H1 (cell line): ENCODE measurements at regions not wholly inside any gene's neighbourhood (a gene's known extent, or its start where the extent isn't known, plus 50 kb on each side); places are given as distances from the start of the nearest gene placed in this dataset.

ENCODE experiments used
- CTCF ChIA-PET: fragments of 300-600 bp; sonication (Branson Sonifier 250); formaldehyde crosslinking; loops from one replicate; lab custom pipeline; 2021; ENCODE audit not compliant: partially characterized antibody; lab: Charles Lee
- POLR2A ChIA-PET: fragments of 300-600 bp; sonication (Branson Sonifier 250); formaldehyde crosslinking; loops from one replicate; lab custom pipeline; 2021; ENCODE audit warnings: inconsistent platforms; ENCODE audit not compliant: partially characterized antibody; lab: Charles Lee
- DNase-seq, 2 experiments: peaks; one replicate each; pipeline versions ENCODE4 v3.0.0 to v3.0.0-alpha.2; 2010 to 2022; ENCODE audit warnings: low spot score in 2 of 2, low read depth in 1 of 2, mixed read lengths in 1 of 2
- FAIRE-seq: peaks from 2 replicates; lab custom pipeline; 2011; peaks lifted over from hg19 to GRCh38; lab: Jason Lieb, UNC
- H2AFZ ChIP-seq: 2 replicates; pipeline ENCODE4 v1.8.1; 2012; ENCODE audit warnings: low read length, inconsistent platforms
- H2AK5ac ChIP-seq: 2 replicates; pipeline ENCODE4 v1.6.1; 2013; ENCODE audit warnings: low read depth, low read length
- H2BK120ac ChIP-seq: replicated peaks from 2 replicates; pipeline ENCODE3; 2013; ENCODE audit warnings: low read depth, low read length, inconsistent platforms
- H2BK12ac ChIP-seq: 2 replicates; pipeline ENCODE4 v1.6.1; 2013; ENCODE audit warnings: low read depth, low read length
- H2BK15ac ChIP-seq: 2 replicates; pipeline ENCODE4 v1.6.1; 2013; ENCODE audit warnings: low read length
- H2BK20ac ChIP-seq: 2 replicates; pipeline ENCODE4 v1.6.1; 2013; ENCODE audit warnings: low read length
- H2BK5ac ChIP-seq: 2 replicates; pipeline ENCODE4 v1.6.1; 2013; ENCODE audit warnings: low read depth, low read length
- H3K14ac ChIP-seq: 2 replicates; pipeline ENCODE4 v1.6.1; 2013; ENCODE audit warnings: inconsistent platforms; ENCODE audit not compliant: insufficient read length
- H3K18ac ChIP-seq: 2 replicates; pipeline ENCODE4 v1.6.1; 2013; ENCODE audit warnings: low read length; ENCODE audit errors: extremely low read depth
- H3K23ac ChIP-seq: 2 replicates; pipeline ENCODE4 v1.6.1; 2013; ENCODE audit warnings: inconsistent platforms; ENCODE audit not compliant: insufficient read length
- H3K23me2 ChIP-seq: 2 replicates; pipeline ENCODE4 v1.6.1; 2013; ENCODE audit warnings: low read depth, low read length
- H3K27ac ChIP-seq: 2 replicates; pipeline ENCODE4 v1.6.1; 2011; ENCODE audit warnings: low read depth, low read length, inconsistent platforms
- H3K27me3 ChIP-seq, 4 experiments: replicated peaks in 1 of 4; 1 replicate in 1 of 4; 2 replicates in 3 of 4; pipeline versions ENCODE4 v1.6.1 to v1.8.1; 2011 to 2013; ENCODE audit warnings: low read length in 3 of 4, mild to moderate bottlenecking in 3 of 4, inconsistent platforms in 2 of 4, mixed read lengths in 2 of 4, moderate library complexity in 1 of 4; ENCODE audit not compliant: control insufficient read depth in 3 of 4, insufficient read depth in 3 of 4; ENCODE audit errors: extremely low read depth in 1 of 4
- H3K36me3 ChIP-seq, 4 experiments: 2 replicates each; pipeline versions ENCODE4 v1.6.1 to v1.8.1; 2011 to 2013; ENCODE audit warnings: mild to moderate bottlenecking in 4 of 4, low read length in 3 of 4, moderate library complexity in 2 of 4, control low read depth in 1 of 4, inconsistent platforms in 1 of 4; ENCODE audit not compliant: insufficient read depth in 4 of 4, control insufficient read depth in 2 of 4
- H3K4ac ChIP-seq: replicated peaks from 2 replicates; pipeline ENCODE3; 2013; ENCODE audit warnings: low read length, low read depth, mixed read lengths, inconsistent platforms; ENCODE audit not compliant: insufficient read length
- H3K4me1 ChIP-seq, 4 experiments: replicated peaks in 1 of 4; 1 replicate in 1 of 4; 2 replicates in 3 of 4; pipeline versions ENCODE4 v1.6.1 to v1.8.1; 2011 to 2013; ENCODE audit warnings: low read length in 3 of 4, inconsistent platforms in 2 of 4, mixed read lengths in 1 of 4; ENCODE audit not compliant: insufficient read depth in 4 of 4, control insufficient read depth in 3 of 4
- H3K4me2 ChIP-seq, 2 experiments: 2 replicates each; pipeline versions ENCODE4 v1.6.1 to v1.8.1; 2011 to 2013; ENCODE audit warnings: low read depth in 2 of 2, low read length in 2 of 2, control low read depth in 1 of 2, inconsistent platforms in 1 of 2, mild to moderate bottlenecking in 1 of 2; ENCODE audit not compliant: insufficient read depth in 1 of 2
- H3K4me3 ChIP-seq, 4 experiments: fragments of 200-600, 300-600 bp in 1 of 4; sonication (generic), shearing (Covaris generic), sonication (Bioruptor Twin) in 1 of 4; 2 replicates each; pipeline versions ENCODE4 v1.5.1 to v1.8.1; 2011 to 2016; ENCODE audit warnings: low read length in 4 of 4, low read depth in 3 of 4, control low read depth in 2 of 4, inconsistent platforms in 2 of 4, mild to moderate bottlenecking in 2 of 4, mixed read lengths in 1 of 4, moderate library complexity in 1 of 4; ENCODE audit not compliant: insufficient read depth in 2 of 4; ENCODE audit errors: extremely low read depth in 1 of 4
- H3K56ac ChIP-seq: replicated peaks from 2 replicates; pipeline ENCODE3; 2013; ENCODE audit warnings: low read depth, mild to moderate bottlenecking, mixed read lengths, low read length, inconsistent platforms; ENCODE audit not compliant: insufficient read length
- H3K79me1 ChIP-seq: 2 replicates; pipeline ENCODE4 v1.6.1; 2013; ENCODE audit warnings: low read depth, low read length, control low read depth
- H3K79me2 ChIP-seq, 2 experiments: 2 replicates each; pipeline versions ENCODE4 v1.6.1 to v1.8.1; 2012 to 2013; ENCODE audit warnings: low read length in 2 of 2, mild to moderate bottlenecking in 2 of 2, inconsistent platforms in 1 of 2; ENCODE audit not compliant: insufficient read depth in 2 of 2, control insufficient read depth in 1 of 2
- H3K9ac ChIP-seq, 4 experiments: replicated peaks in 1 of 4; 1 replicate in 1 of 4; 2 replicates in 3 of 4; pipeline versions ENCODE4 v1.6.1 to v1.8.1; 2011 to 2013; ENCODE audit warnings: low read depth in 3 of 4, low read length in 3 of 4, control low read depth in 2 of 4, mild to moderate bottlenecking in 2 of 4, moderate library complexity in 2 of 4, inconsistent platforms in 1 of 4; ENCODE audit errors: extremely low read depth in 1 of 4
- H3K9me3 ChIP-seq, 2 experiments: 2 replicates each; pipeline versions ENCODE4 v1.6.1 to v1.8.1; 2012 to 2013; ENCODE audit warnings: mild to moderate bottlenecking in 2 of 2, moderate library complexity in 2 of 2, control low read depth in 1 of 2, inconsistent platforms in 1 of 2, low read depth in 1 of 2, low read length in 1 of 2, mixed read lengths in 1 of 2; ENCODE audit not compliant: insufficient read depth in 2 of 2
- H4K20me1 ChIP-seq, 2 experiments: replicated peaks in 1 of 2; 2 replicates each; pipeline versions ENCODE3 to v1.8.1; 2011 to 2013; ENCODE audit warnings: inconsistent platforms in 2 of 2, low read length in 2 of 2, mild to moderate bottlenecking in 1 of 2; ENCODE audit not compliant: insufficient read depth in 2 of 2, control insufficient read depth in 1 of 2
- H4K5ac ChIP-seq: 2 replicates; pipeline ENCODE4 v1.6.1; 2013; ENCODE audit warnings: low read length, low read depth, mixed read lengths, inconsistent platforms; ENCODE audit not compliant: insufficient read length
- H4K8ac ChIP-seq: 2 replicates; pipeline ENCODE4 v1.8.0; 2013; ENCODE audit warnings: mild to moderate bottlenecking, moderate library complexity, low read length, inconsistent platforms; ENCODE audit not compliant: insufficient read depth; ENCODE audit errors: extremely low read depth
- H4K91ac ChIP-seq: replicated peaks from 2 replicates; pipeline ENCODE3; 2013; ENCODE audit warnings: low read length, mixed read lengths, inconsistent platforms; ENCODE audit not compliant: insufficient read length
- JUND ChIP-seq: IDR thresholded peaks from 2 replicates; pipeline ENCODE4 v1.6.1; 2011; ENCODE audit warnings: mild to moderate bottlenecking, improper control_type of control experiment, low read length
- WGBS, 2 experiments: shearing (Covaris generic) in 1 of 2; methylation state at CpG; one replicate each; pipeline versions ENCODE4 v1.1.6 to v1.1.7; 2013 to 2015; ENCODE audit warnings: low lambda C conversion rate in 2 of 2, mixed read lengths in 2 of 2, inconsistent platforms in 1 of 2, low coverage in 1 of 2, missing lambda C conversion rate in 1 of 2; ENCODE audit not compliant: insufficient replicate concordance in 2 of 2, insufficient coverage in 1 of 2, insufficient read length in 1 of 2; ENCODE audit errors: extremely low coverage in 1 of 2, missing lambda C conversion rate in 1 of 2; 5-methylcytosine and 5-hydroxymethylcytosine counted together
- TF ChIP-seq, protein P1 (sequence below): IDR thresholded peaks from 2 replicates; pipeline ENCODE4 v1.6.1; 2012; ENCODE audit warnings: inconsistent platforms
- TF ChIP-seq, protein P2 (sequence below): IDR thresholded peaks from 2 replicates; pipeline ENCODE4 v1.6.1; 2011; ENCODE audit warnings: low read depth, mild to moderate bottlenecking, low read length; ENCODE audit not compliant: insufficient read depth

DNA sequence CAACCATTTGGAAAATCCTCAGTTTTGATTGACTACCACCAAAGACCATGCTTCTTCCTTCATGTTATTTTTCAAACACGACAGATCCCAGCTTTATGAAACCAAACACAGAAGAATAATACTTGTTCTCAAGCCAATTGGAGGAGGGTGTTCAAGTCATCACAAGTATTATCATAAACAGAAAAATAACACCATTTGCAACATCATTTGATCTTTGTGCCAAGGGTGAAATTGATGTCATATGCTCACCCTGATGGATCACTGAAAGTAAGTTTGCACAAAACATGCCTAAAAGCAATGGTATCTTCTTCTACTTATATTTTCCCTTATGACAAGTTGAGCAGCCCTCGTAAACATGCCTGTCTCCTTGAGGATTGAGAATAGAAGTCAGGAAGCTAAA is 448.0 kb upstream of the ZEB2 start:
- Histone ChIP-seq H3K4me1 (no peaks in the 10 kb centered on the region), H2BK12ac (no peak overlapping the region), H3K4me3 (no peak overlapping the region), H3K36me3 (no peaks in the 10 kb centered on the region), H3K4me2 (no peak overlapping the region), H2BK120ac (no peak overlapping the region), H2BK5ac (no peak overlapping the region), H3K9me3 (peaks cover 13 to 31% of the 10 kb centered on the region in 2 experiments), H3K23me2 (no peaks in the 10 kb centered on the region), H3K27me3 (no peaks in the 10 kb centered on the region), H3K14ac (no peak overlapping the region), H2AK5ac (no peak overlapping the region), H2AFZ (no peak overlapping the region), H4K5ac (no peak overlapping the region), H3K23ac (no peak overlapping the region), H3K79me1 (no peaks in the 10 kb centered on the region), H4K8ac (no peak overlapping the region), H3K79me2 (no peaks in the 10 kb centered on the region), H2BK20ac (no peak overlapping the region), H3K9ac (no peak overlapping the region), H2BK15ac (no peak overlapping the region), H3K56ac (no peak overlapping the region), H4K91ac (no peak overlapping the region), H3K18ac (no peak overlapping the region)
- no peak for DNase-seq
- ChIA-PET CTCF (interaction anchor here (0.7 kb wide), 1 partner anchor 519 kb away, joined by 3 read pairs; no protein-coding TSS in a partner anchor), POLR2A (no interaction called here)
- no peak for FAIRE-seq
- 88% methylated on average over 2 of the region's 2 CpGs; no CpG with 5 or more reads in 1 of the 2 experiments for WGBS, 2 experiments
- TF ChIP-seq JUND, result no peak
- TF ChIP-seq, protein P1, sequence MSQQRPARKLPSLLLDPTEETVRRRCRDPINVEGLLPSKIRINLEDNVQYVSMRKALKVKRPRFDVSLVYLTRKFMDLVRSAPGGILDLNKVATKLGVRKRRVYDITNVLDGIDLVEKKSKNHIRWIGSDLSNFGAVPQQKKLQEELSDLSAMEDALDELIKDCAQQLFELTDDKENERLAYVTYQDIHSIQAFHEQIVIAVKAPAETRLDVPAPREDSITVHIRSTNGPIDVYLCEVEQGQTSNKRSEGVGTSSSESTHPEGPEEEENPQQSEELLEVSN, result no peak
- TF ChIP-seq, protein P2, sequence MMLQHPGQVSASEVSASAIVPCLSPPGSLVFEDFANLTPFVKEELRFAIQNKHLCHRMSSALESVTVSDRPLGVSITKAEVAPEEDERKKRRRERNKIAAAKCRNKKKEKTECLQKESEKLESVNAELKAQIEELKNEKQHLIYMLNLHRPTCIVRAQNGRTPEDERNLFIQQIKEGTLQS, result no peak
- TF ChIP-seq, all 59 proteins: peak for 0
- no peak overlapping the region for H3K27ac ChIP-seq
- no peaks in the 10 kb centered on the region for H4K20me1 ChIP-seq
- no peak overlapping the region for H3K4ac ChIP-seq
